A549 (cell line): ENCODE measurements at regions not wholly inside any gene's neighbourhood (a gene's known extent, or its start where the extent isn't known, plus 50 kb on each side); places are given as distances from the start of the nearest gene placed in this dataset.

Source experiments
- ATAC-seq, 2 experiments: fragments of 200-7000 bp in 1 of 2; fragments of >200 bp in 1 of 2; cut with Nextera tagmentation in 1 of 2; cut with Tn5 transposase in 1 of 2; 3 replicates each; pipeline versions ENCODE4 v1.8.0 to v1.9.1; 2018 to 2020; ENCODE audit warnings: mild to moderate bottlenecking in 1 of 2, moderate library complexity in 1 of 2
- CTCF ChIA-PET: fragments of 300-600 bp; sonication (Branson Sonifier 250); formaldehyde crosslinking; extraction: SDS; loops from one replicate; lab custom pipeline; 2021; ENCODE audit warnings: antibody characterized with exemption, inconsistent platforms; lab: Yijun Ruan, JAX
- POLR2A ChIA-PET: fragments of 350-600 bp; formaldehyde crosslinking; extraction: SDS; loops from one replicate; lab custom pipeline; 2021; ENCODE audit warnings: antibody characterized with exemption, inconsistent platforms; lab: Yijun Ruan, JAX
- DNase-seq, 2 experiments: peaks; one replicate each; pipeline versions ENCODE4 v3.0.0 to v3.0.0-alpha.2; 2011 to 2016; ENCODE audit warnings: low read depth in 1 of 2, low spot score in 1 of 2
- FAIRE-seq: peaks from 2 replicates; lab custom pipeline; 2011; peaks lifted over from hg19 to GRCh38; lab: Jason Lieb, UNC
- H3K27ac ChIP-seq, 2 experiments: fragments of >200 bp; sonication (Bioruptor Twin); formaldehyde crosslinking; 3 replicates each; pipeline ENCODE4 v1.5.1; 2016 to 2017
- H3K4me1 ChIP-seq: fragments of >200 bp; sonication (Bioruptor Twin); formaldehyde crosslinking; 3 replicates; pipeline ENCODE4 v1.6.1; 2016
- H3K4me2 ChIP-seq: fragments of >200 bp; sonication (Bioruptor Twin); formaldehyde crosslinking; 3 replicates; pipeline ENCODE4 v1.6.1; 2016
- H3K4me3 ChIP-seq: fragments of >200 bp; sonication (Bioruptor Twin); formaldehyde crosslinking; 3 replicates; pipeline ENCODE4 v1.5.1; 2016
- H3K9me3 ChIP-seq: fragments of >200 bp; sonication (Bioruptor Twin); formaldehyde crosslinking; 3 replicates; pipeline ENCODE4 v1.6.1; 2016
- BCL3 ChIP-seq: fragments of >200 bp; sonication (Bioruptor Twin); formaldehyde crosslinking; IDR thresholded peaks from 3 replicates; pipeline ENCODE4 v1.6.1; 2016
- BHLHE40 ChIP-seq: IDR thresholded peaks from 2 replicates; pipeline ENCODE4 v1.6.1; 2012; ENCODE audit warnings: low read depth, low read length, inconsistent platforms
- CBX8 ChIP-seq: fragments of 200-600 bp; sonication (generic); IDR thresholded peaks from 2 replicates; pipeline ENCODE4 v1.6.1; 2016
- CEBPB ChIP-seq, 2 experiments: fragments of >200 bp in 1 of 2; sonication (Bioruptor Twin) in 1 of 2; formaldehyde crosslinking in 1 of 2; IDR thresholded peaks; 2 replicates each; pipeline ENCODE4 v1.6.1; 2012 to 2016
- CHD2 ChIP-seq: fragments of 150-350 bp; IDR thresholded peaks from 2 replicates; pipeline ENCODE4 v1.6.1; 2014; ENCODE audit warnings: low read length; ENCODE audit not compliant: partially characterized antibody
- FOXS1 ChIP-seq: fragments of 250-450 bp; sonication (Bioruptor Pico); IDR thresholded peaks from 2 replicates; pipeline ENCODE4 v1.5.0; 2020; ENCODE audit warnings: mild to moderate bottlenecking, moderate library complexity
- GATA3 ChIP-seq: IDR thresholded peaks from 2 replicates; pipeline ENCODE4 v1.6.1; 2012; ENCODE audit warnings: borderline replicate concordance
- HMGXB4 ChIP-seq: fragments of 250-450 bp; sonication (Bioruptor Pico); IDR thresholded peaks from 2 replicates; pipeline ENCODE4 v1.5.0; 2021; ENCODE audit warnings: mild to moderate bottlenecking, moderate library complexity, borderline replicate concordance
- HOXB13 ChIP-seq: fragments of 250-450 bp; sonication (Bioruptor Pico); IDR thresholded peaks from 2 replicates; pipeline ENCODE4 v1.5.0; 2020; ENCODE audit warnings: low read depth, mild to moderate bottlenecking, moderate library complexity
- HOXB5 ChIP-seq: fragments of 250-450 bp; sonication (Bioruptor Pico); IDR thresholded peaks from 2 replicates; pipeline ENCODE4 v1.5.0; 2020; ENCODE audit warnings: mild to moderate bottlenecking, moderate library complexity
- JUN ChIP-seq, 2 experiments: fragments of >200 bp; sonication (Bioruptor Twin); formaldehyde crosslinking; IDR thresholded peaks; 2 replicates in 1 of 2; 3 replicates in 1 of 2; pipeline ENCODE4 v1.6.1; 2016 to 2017
- PHF8 ChIP-seq: fragments of 200-600 bp; sonication (generic); IDR thresholded peaks from 2 replicates; pipeline ENCODE4 v1.6.1; 2016; ENCODE audit warnings: low read depth, mild to moderate bottlenecking, antibody characterized with exemption, moderate library complexity, borderline replicate concordance
- POLR2A ChIP-seq: IDR thresholded peaks from 2 replicates; pipeline ENCODE4 v1.6.1; 2012; ENCODE audit warnings: mild to moderate bottlenecking, low read length
- RARB ChIP-seq: fragments of 250-450 bp; sonication (Bioruptor Pico); IDR thresholded peaks from 2 replicates; pipeline ENCODE4 v1.8.0; 2021; ENCODE audit warnings: mild to moderate bottlenecking, moderate library complexity
- RFX5 ChIP-seq: fragments of 450-650 bp; IDR thresholded peaks from 2 replicates; pipeline ENCODE4 v1.7.1; 2014; ENCODE audit warnings: antibody characterized with exemption, mild to moderate bottlenecking, moderate library complexity
- TFCP2L1 ChIP-seq: fragments of 250-450 bp; sonication (Bioruptor Pico); IDR thresholded peaks from 2 replicates; pipeline ENCODE4 v1.5.0; 2021; ENCODE audit warnings: mild to moderate bottlenecking
- ZFP36 ChIP-seq: fragments of 450-650 bp; IDR thresholded peaks from 2 replicates; pipeline ENCODE4 v1.6.1; 2014; ENCODE audit warnings: borderline replicate concordance; ENCODE audit not compliant: partially characterized antibody
- ZNF302 ChIP-seq: fragments of 250-450 bp; sonication (Bioruptor Pico); IDR thresholded peaks from 2 replicates; pipeline ENCODE4 v1.9.0; 2021; ENCODE audit warnings: inconsistent platforms, mild to moderate bottlenecking, moderate library complexity
- WGBS: methylation state at CpG from one replicate; pipeline ENCODE4 v1.1.6; 2017; ENCODE audit errors: missing lambda C conversion rate; 5-methylcytosine and 5-hydroxymethylcytosine counted together
- TF ChIP-seq, protein P1 (sequence below): IDR thresholded peaks from 2 replicates; pipeline ENCODE4 v1.6.1; 2012
- TF ChIP-seq, protein P2 (sequence below): IDR thresholded peaks from 2 replicates; pipeline ENCODE4 v1.6.1; 2012
- TF ChIP-seq, protein P3 (sequence below): fragments of >200 bp; sonication (Bioruptor Twin); formaldehyde crosslinking; IDR thresholded peaks from 3 replicates; pipeline ENCODE4 v1.5.1; 2016
- TF ChIP-seq, protein P4 (sequence below): IDR thresholded peaks from 2 replicates; pipeline ENCODE4 v1.6.1; 2012; ENCODE audit warnings: low read depth, borderline replicate concordance

- no peaks in the 10 kb centered on the region for H3K9me3 ChIP-seq
- ATAC-seq (no peak), FAIRE-seq (no peak)
- TF ChIP-seq ZNF302 (CRISPR knock-in tag) (no peak), RARB (no peak), PHF8 (no peak), JUN (IDR thresholded peaks at IDR 0.05) (no peak), BCL3 (no peak), GATA3 (no peak), ZFP36 (no peak), HOXB13 (CRISPR knock-in tag) (no peak), POLR2A (no peak), CEBPB (IDR thresholded peaks at IDR 0.05) (no peak), HMGXB4 (CRISPR knock-in tag) (no peak), CHD2 (no peak), BHLHE40 (no peak), FOXS1 (CRISPR knock-in tag) (no peak), TFCP2L1 (CRISPR knock-in tag) (no peak), CBX8 (no peak)
- TF ChIP-seq, protein P1, sequence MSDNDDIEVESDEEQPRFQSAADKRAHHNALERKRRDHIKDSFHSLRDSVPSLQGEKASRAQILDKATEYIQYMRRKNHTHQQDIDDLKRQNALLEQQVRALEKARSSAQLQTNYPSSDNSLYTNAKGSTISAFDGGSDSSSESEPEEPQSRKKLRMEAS: no peak
- TF ChIP-seq, protein P2, sequence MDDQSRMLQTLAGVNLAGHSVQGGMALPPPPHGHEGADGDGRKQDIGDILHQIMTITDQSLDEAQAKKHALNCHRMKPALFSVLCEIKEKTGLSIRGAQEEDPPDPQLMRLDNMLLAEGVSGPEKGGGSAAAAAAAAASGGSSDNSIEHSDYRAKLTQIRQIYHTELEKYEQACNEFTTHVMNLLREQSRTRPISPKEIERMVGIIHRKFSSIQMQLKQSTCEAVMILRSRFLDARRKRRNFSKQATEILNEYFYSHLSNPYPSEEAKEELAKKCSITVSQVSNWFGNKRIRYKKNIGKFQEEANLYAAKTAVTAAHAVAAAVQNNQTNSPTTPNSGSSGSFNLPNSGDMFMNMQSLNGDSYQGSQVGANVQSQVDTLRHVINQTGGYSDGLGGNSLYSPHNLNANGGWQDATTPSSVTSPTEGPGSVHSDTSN: no peak
- TF ChIP-seq, protein P3, sequence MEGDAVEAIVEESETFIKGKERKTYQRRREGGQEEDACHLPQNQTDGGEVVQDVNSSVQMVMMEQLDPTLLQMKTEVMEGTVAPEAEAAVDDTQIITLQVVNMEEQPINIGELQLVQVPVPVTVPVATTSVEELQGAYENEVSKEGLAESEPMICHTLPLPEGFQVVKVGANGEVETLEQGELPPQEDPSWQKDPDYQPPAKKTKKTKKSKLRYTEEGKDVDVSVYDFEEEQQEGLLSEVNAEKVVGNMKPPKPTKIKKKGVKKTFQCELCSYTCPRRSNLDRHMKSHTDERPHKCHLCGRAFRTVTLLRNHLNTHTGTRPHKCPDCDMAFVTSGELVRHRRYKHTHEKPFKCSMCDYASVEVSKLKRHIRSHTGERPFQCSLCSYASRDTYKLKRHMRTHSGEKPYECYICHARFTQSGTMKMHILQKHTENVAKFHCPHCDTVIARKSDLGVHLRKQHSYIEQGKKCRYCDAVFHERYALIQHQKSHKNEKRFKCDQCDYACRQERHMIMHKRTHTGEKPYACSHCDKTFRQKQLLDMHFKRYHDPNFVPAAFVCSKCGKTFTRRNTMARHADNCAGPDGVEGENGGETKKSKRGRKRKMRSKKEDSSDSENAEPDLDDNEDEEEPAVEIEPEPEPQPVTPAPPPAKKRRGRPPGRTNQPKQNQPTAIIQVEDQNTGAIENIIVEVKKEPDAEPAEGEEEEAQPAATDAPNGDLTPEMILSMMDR: no peak
- TF ChIP-seq, protein P4, sequence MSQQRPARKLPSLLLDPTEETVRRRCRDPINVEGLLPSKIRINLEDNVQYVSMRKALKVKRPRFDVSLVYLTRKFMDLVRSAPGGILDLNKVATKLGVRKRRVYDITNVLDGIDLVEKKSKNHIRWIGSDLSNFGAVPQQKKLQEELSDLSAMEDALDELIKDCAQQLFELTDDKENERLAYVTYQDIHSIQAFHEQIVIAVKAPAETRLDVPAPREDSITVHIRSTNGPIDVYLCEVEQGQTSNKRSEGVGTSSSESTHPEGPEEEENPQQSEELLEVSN: no peak
- TF ChIP-seq, all 56 proteins: peak for 0
- WGBS: 22% methylated on average over 2 of the region's 2 CpGs
- POLR2A ChIA-PET: no interaction called here
- DNase-seq: no peak
- Histone ChIP-seq H3K27ac (no peak overlapping the region), H3K4me2 (no peak overlapping the region), H3K4me3 (no peak overlapping the region), H3K4me1 (no peaks in the 10 kb centered on the region)
- CTCF ChIA-PET: no interaction called here
These were observed 407.3 kb downstream of the PLCL1 start for GRCh38 chr2:198211706-198212105.

GRCh38 chr2:198203336-198204069, 399.1 kb downstream of the PLCL1 start:
- FAIRE-seq: no peak
- 14% methylated on average over 3 of the region's 3 CpGs for WGBS
- ChIA-PET CTCF (no interaction called here), POLR2A (no interaction called here)
- no peaks in the 10 kb centered on the region for H3K9me3 ChIP-seq
- no peak for DNase-seq
- no peak overlapping the region for H3K27ac ChIP-seq
- H3K4me1 ChIP-seq: no peaks in the 10 kb centered on the region
- TF ChIP-seq HOXB5 (CRISPR knock-in tag) (no peak), BCL3 (no peak), GATA3 (no peak), RFX5 (no peak)
- TF ChIP-seq, protein P3: no peak
- no peak overlapping the region for H3K4me3 ChIP-seq
- ATAC-seq: no peak
- H3K4me2 ChIP-seq: no peak overlapping the region
